ENCODE measurements at regions not wholly inside any gene's neighbourhood (a gene's known extent, or its start where the extent isn't known, plus 50 kb on each side); places are given as distances from the start of the nearest gene placed in this dataset.

- no peak for DNase-seq
These were observed 475.9 kb downstream of the SQOR start for GRCh38 chr15:46110755-46111154.

- DNase-seq = no peak
These were observed 476.9 kb downstream of the SQOR start for GRCh38 chr15:46111730-46112129.

- DNase-seq = no peak
These were observed 482.2 kb downstream of the SQOR start for GRCh38 chr15:46117071-46117470.

GRCh38 chr15:46120713-46121112 lies 485.9 kb downstream of the SQOR start:
- no peak for DNase-seq

GRCh38 chr15:46121441-46121840 lies 486.6 kb downstream of the SQOR start:
- DNase-seq = no peak

- DNase-seq = no peak
These were observed 491.8 kb downstream of the SQOR start for GRCh38 chr15:46126581-46126980.

GRCh38 chr15:46127361-46127874 lies 492.6 kb downstream of the SQOR start:
- DNase-seq = no peak

- DNase-seq = no peak
These were observed 494.3 kb downstream of the SQOR start for GRCh38 chr15:46129145-46129544.

GRCh38 chr15:46131876-46132275 lies 497.0 kb downstream of the SQOR start:
- DNase-seq = no peak

GRCh38 chr15:46137443-46137842 lies 502.6 kb downstream of the SQOR start:
- no peak for DNase-seq

- no peak for DNase-seq
These were observed 511.2 kb downstream of the SQOR start for GRCh38 chr15:46146002-46146401.

GRCh38 chr15:46146915-46147314 lies 512.1 kb downstream of the SQOR start:
- DNase-seq = no peak

GRCh38 chr15:46151786-46152185 lies 517.0 kb downstream of the SQOR start:
- DNase-seq = no peak

- no peak for DNase-seq
These were observed 531.9 kb downstream of the SQOR start for GRCh38 chr15:46166750-46167149.

GRCh38 chr15:46170326-46170725 lies 535.5 kb downstream of the SQOR start:
- DNase-seq = no peak

- no peak for DNase-seq
These were observed 539.3 kb downstream of the SQOR start for GRCh38 chr15:46174122-46174521.

GRCh38 chr15:46177219-46177618 lies 542.4 kb downstream of the SQOR start:
- no peak for DNase-seq

GRCh38 chr15:46178138-46178537 lies 543.3 kb downstream of the SQOR start:
- no peak for DNase-seq

GRCh38 chr15:46207341-46207740 lies 572.5 kb downstream of the SQOR start:
- no peak for DNase-seq

- DNase-seq = no peak
These were observed 578.7 kb downstream of the SQOR start for GRCh38 chr15:46213551-46213950.

- no peak for DNase-seq
These were observed 588.0 kb downstream of the SQOR start for GRCh38 chr15:46222826-46223225.

- DNase-seq = no peak
These were observed 594.4 kb downstream of the SQOR start for GRCh38 chr15:46229263-46229662.

- DNase-seq = no peak
These were observed 597.0 kb downstream of the SQOR start for GRCh38 chr15:46231786-46232185.

- no peak for DNase-seq
These were observed 597.6 kb downstream of the SQOR start for GRCh38 chr15:46232471-46232870.

GRCh38 chr15:46242935-46243334 lies 608.1 kb downstream of the SQOR start:
- DNase-seq = no peak

Measured in right kidney (tissue), 1 donor.